SK-N-SH treated with all-trans-retinoic acid at 6 μM for 48 hours (cell line): ENCODE measurements at regions not wholly inside any gene's neighbourhood (a gene's known extent, or its start where the extent isn't known, plus 50 kb on each side); places are given as distances from the start of the nearest gene placed in this dataset.

ENCODE experiments used
- ATAC-seq: fragments of 200-7000 bp; cut with Tn5 transposase; 3 replicates; pipeline ENCODE4 v1.9.1; 2020; ENCODE audit warnings: mild to moderate bottlenecking, moderate library complexity
- ARNTL ChIP-seq: fragments of 450-650 bp; formaldehyde crosslinking; IDR thresholded peaks from 2 replicates; pipeline ENCODE4 v1.5.0; 2020; ENCODE audit warnings: low read depth, mild to moderate bottlenecking, moderate library complexity, borderline replicate concordance
- BACH2 ChIP-seq: fragments of 250-450 bp; sonication (Bioruptor Pico); IDR thresholded peaks from 2 replicates; pipeline ENCODE4 v1.9.0; 2021; ENCODE audit warnings: mild to moderate bottlenecking, borderline replicate concordance
- CREB5 ChIP-seq: fragments of 250-450 bp; sonication (Bioruptor Pico); IDR thresholded peaks from 2 replicates; pipeline ENCODE4 v1.5.1; 2020; ENCODE audit warnings: low read depth, mild to moderate bottlenecking, moderate library complexity
- CSDC2 ChIP-seq: fragments of 250-450 bp; sonication (Bioruptor Pico); IDR thresholded peaks from 2 replicates; pipeline ENCODE4 v1.5.0; 2020; ENCODE audit warnings: mild to moderate bottlenecking, moderate library complexity
- ESRRG ChIP-seq: fragments of 250-450 bp; sonication (Bioruptor Pico); IDR thresholded peaks from 2 replicates; pipeline ENCODE4 v1.6.1; 2021; ENCODE audit warnings: mild to moderate bottlenecking
- GLIS3 ChIP-seq: fragments of 250-450 bp; sonication (Bioruptor Pico); IDR thresholded peaks from 2 replicates; pipeline ENCODE4 v1.5.0; 2020; ENCODE audit warnings: mild to moderate bottlenecking, moderate library complexity
- ISL1 ChIP-seq: fragments of 250-450 bp; sonication (Bioruptor Pico); IDR thresholded peaks from 2 replicates; pipeline ENCODE4 v2.1.2; 2022; ENCODE audit warnings: mild to moderate bottlenecking, moderate library complexity
- OSR1 ChIP-seq: fragments of 250-450 bp; sonication (Bioruptor Pico); IDR thresholded peaks from 2 replicates; pipeline ENCODE4 v1.8.0; 2022; ENCODE audit warnings: moderate library complexity, mild to moderate bottlenecking, inconsistent platforms
- POU6F1 ChIP-seq: fragments of 250-450 bp; sonication (Bioruptor Pico); IDR thresholded peaks from 2 replicates; pipeline ENCODE4 v1.8.0; 2021; ENCODE audit warnings: low read depth, mild to moderate bottlenecking, moderate library complexity, borderline replicate concordance
- PPARA ChIP-seq: fragments of 250-450 bp; sonication (Bioruptor Pico); IDR thresholded peaks from 2 replicates; pipeline ENCODE4 v1.5.0; 2020; ENCODE audit warnings: mild to moderate bottlenecking, borderline replicate concordance
- SNAI2 ChIP-seq: fragments of 250-450 bp; sonication (Bioruptor Pico); IDR thresholded peaks from 2 replicates; pipeline ENCODE4 v1.5.0; 2020; ENCODE audit warnings: mild to moderate bottlenecking, moderate library complexity
- TCF4 ChIP-seq: fragments of 250-450 bp; sonication (Bioruptor Pico); IDR thresholded peaks from 2 replicates; pipeline ENCODE4 v1.8.0; 2021; ENCODE audit warnings: mild to moderate bottlenecking, moderate library complexity, borderline replicate concordance
- ZC3H10 ChIP-seq: fragments of 250-450 bp; sonication (Bioruptor Pico); IDR thresholded peaks from 2 replicates; pipeline ENCODE4 v1.5.1; 2021; ENCODE audit warnings: mild to moderate bottlenecking, moderate library complexity
- ZFP3 ChIP-seq: fragments of 250-450 bp; sonication (Bioruptor Pico); IDR thresholded peaks from 2 replicates; pipeline ENCODE4 v1.5.0; 2020; ENCODE audit warnings: mild to moderate bottlenecking, moderate library complexity
- ZNF70 ChIP-seq: fragments of 450-650 bp; formaldehyde crosslinking; IDR thresholded peaks from 2 replicates; pipeline ENCODE4 v1.5.0; 2020; ENCODE audit warnings: mild to moderate bottlenecking, moderate library complexity
- ZNF8 ChIP-seq: fragments of 450-650 bp; formaldehyde crosslinking; IDR thresholded peaks from 2 replicates; pipeline ENCODE4 v1.5.0; 2020; ENCODE audit warnings: mild to moderate bottlenecking, moderate library complexity
- TF ChIP-seq, protein P1 (sequence below): fragments of 250-450 bp; sonication (Bioruptor Pico); IDR thresholded peaks from 2 replicates; pipeline ENCODE4 v1.5.0; 2020; ENCODE audit warnings: mild to moderate bottlenecking, moderate library complexity
- TF ChIP-seq, protein P2 (sequence below): fragments of 250-450 bp; sonication (Bioruptor Pico); IDR thresholded peaks from 2 replicates; pipeline ENCODE4 v1.8.0; 2020; ENCODE audit warnings: mild to moderate bottlenecking, moderate library complexity, borderline replicate concordance

GRCh38 chr1:234729561-234730474 is 119.8 kb upstream of the IRF2BP2 start:
- TF ChIP-seq SNAI2 (CRISPR knock-in tag) (no peak), ESRRG (CRISPR knock-in tag) (no peak)
- no peak for ATAC-seq

DNA sequence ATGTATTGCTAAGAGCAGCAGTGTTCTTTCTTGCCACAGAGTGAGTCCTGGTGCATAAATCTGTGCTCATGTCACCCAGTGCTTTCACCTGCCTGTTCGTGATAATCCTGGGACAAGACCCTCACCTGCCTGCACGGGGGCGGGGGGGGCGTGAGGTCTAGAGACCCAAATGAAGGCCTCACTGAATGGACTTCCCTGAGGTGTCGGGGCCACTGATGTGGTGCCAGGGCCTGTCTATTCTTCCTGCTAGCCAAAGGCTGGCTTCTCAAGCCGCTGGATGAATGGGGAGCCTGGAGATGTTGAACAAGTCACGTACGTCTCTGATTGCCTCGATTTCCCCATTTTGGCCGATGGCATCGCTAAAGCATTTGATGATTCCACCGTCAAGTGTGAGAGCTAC is 118.8 kb upstream of the IRF2BP2 start:
- TF ChIP-seq ARNTL (no peak), OSR1 (CRISPR knock-in tag) (no peak), ZNF70 (no peak), PPARA (no peak), ISL1 (CRISPR knock-in tag) (no peak), CREB5 (CRISPR knock-in tag) (no peak), CSDC2 (CRISPR knock-in tag) (no peak), ZFP3 (no peak), POU6F1 (CRISPR knock-in tag) (no peak), SNAI2 (CRISPR knock-in tag) (no peak), ZNF8 (CRISPR knock-in tag) (no peak), GLIS3 (no peak)
- TF ChIP-seq, protein P1, sequence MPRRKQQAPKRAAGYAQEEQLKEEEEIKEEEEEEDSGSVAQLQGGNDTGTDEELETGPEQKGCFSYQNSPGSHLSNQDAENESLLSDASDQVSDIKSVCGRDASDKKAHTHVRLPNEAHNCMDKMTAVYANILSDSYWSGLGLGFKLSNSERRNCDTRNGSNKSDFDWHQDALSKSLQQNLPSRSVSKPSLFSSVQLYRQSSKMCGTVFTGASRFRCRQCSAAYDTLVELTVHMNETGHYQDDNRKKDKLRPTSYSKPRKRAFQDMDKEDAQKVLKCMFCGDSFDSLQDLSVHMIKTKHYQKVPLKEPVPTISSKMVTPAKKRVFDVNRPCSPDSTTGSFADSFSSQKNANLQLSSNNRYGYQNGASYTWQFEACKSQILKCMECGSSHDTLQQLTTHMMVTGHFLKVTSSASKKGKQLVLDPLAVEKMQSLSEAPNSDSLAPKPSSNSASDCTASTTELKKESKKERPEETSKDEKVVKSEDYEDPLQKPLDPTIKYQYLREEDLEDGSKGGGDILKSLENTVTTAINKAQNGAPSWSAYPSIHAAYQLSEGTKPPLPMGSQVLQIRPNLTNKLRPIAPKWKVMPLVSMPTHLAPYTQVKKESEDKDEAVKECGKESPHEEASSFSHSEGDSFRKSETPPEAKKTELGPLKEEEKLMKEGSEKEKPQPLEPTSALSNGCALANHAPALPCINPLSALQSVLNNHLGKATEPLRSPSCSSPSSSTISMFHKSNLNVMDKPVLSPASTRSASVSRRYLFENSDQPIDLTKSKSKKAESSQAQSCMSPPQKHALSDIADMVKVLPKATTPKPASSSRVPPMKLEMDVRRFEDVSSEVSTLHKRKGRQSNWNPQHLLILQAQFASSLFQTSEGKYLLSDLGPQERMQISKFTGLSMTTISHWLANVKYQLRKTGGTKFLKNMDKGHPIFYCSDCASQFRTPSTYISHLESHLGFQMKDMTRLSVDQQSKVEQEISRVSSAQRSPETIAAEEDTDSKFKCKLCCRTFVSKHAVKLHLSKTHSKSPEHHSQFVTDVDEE (CRISPR knock-in tag): no peak
- TF ChIP-seq, protein P2, sequence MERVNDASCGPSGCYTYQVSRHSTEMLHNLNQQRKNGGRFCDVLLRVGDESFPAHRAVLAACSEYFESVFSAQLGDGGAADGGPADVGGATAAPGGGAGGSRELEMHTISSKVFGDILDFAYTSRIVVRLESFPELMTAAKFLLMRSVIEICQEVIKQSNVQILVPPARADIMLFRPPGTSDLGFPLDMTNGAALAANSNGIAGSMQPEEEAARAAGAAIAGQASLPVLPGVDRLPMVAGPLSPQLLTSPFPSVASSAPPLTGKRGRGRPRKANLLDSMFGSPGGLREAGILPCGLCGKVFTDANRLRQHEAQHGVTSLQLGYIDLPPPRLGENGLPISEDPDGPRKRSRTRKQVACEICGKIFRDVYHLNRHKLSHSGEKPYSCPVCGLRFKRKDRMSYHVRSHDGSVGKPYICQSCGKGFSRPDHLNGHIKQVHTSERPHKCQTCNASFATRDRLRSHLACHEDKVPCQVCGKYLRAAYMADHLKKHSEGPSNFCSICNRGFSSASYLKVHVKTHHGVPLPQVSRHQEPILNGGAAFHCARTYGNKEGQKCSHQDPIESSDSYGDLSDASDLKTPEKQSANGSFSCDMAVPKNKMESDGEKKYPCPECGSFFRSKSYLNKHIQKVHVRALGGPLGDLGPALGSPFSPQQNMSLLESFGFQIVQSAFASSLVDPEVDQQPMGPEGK: no peak
- TF ChIP-seq, all 23 proteins: peak for 0
- ATAC-seq: no peak

DNA sequence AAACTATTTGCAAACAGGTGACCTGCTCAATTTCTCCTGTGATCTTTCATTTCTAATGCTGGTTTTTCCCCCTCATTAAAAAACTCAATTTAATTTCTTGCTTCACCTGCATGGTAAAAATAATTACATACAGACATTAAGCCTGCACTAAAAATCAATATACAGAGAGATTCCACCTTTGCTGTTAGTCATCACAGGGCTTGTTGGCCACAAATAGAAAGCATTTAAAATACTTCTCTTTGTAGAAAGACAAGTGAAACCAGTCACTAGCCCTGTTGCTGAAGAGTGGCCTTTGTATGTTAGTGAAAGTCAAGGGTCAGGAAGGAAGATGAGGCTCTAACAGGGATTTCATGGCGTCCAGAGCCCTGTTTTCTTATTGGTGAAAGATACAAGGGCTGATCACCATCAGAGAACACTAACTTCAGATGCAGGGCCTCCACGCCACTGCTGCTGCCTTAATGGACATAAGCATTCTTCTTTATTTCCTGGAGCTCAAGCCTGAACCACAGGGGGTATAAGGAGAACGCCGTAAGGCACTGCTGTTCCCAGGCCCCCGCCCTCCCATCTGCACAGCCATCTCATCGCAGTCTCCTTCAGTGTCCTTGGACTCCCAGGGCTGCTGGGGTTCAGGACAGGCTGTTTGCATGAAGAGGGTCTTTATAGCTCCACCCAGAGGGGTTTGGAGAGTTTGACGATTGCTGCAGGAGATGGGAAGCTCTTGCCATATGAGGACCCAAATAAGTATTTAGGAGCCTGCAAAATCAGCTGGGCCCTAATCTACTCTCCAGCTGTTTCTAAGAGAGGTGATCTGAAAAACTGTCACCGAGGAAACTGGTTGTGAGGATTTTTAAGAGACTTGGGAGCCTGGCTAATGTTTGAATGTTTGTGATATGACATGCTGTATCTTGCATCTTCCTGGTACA is 117.3 kb upstream of the IRF2BP2 start:
- no peak for ATAC-seq

More for the DNA sequence above, 117.3 kb upstream of the IRF2BP2 start:
- TF ChIP-seq ARNTL (no peak), ESRRG (CRISPR knock-in tag) (no peak), ZNF8 (CRISPR knock-in tag) (no peak), CSDC2 (CRISPR knock-in tag) (no peak), ZC3H10 (CRISPR knock-in tag) (no peak), BACH2 (no peak), PPARA (no peak), ZNF70 (no peak), TCF4 (CRISPR knock-in tag) (no peak), POU6F1 (CRISPR knock-in tag) (no peak), CREB5 (CRISPR knock-in tag) (no peak)
- TF ChIP-seq, protein P1 (CRISPR knock-in tag): no peak
- TF ChIP-seq, protein P2: no peak
- TF ChIP-seq, all 23 proteins: peak for 0
